CD4-positive, alpha-beta T cell treated with Interleukin-10 for 1 hour (primary cell): ENCODE measurements at regions not wholly inside any gene's neighbourhood (a gene's known extent, or its start where the extent isn't known, plus 50 kb on each side); places are given as distances from the start of the nearest gene placed in this dataset.
"Not testable (repeated sequence)": the region's sequence is repeated elsewhere in the genome, so short reads cannot be mapped to it uniquely, and the experiment has no call there.

ENCODE experiments used
- DNase-seq: peaks from one replicate; pipeline ENCODE4 v3.0.0-alpha.2; 2020

DNA sequence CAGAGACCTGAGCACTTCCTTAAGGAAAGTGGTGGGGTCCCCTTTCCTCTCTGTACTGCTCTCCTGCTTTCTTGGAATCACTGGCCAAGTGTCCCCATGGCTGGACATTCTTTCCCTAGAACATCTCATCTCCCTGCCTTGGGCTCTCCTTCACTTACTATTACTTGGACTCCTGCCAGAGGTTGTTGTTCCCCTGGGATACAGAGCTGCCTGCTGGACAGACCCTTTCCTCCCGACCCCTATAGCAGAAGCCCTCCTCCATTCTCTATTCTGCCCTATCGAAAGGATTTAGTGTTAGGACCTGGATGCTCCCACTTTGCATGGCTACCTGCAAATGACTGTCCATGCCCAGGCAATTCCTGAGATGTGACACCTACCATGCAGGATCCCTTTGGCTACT lies 164.3 kb upstream of the PODXL start:
- DNase-seq, result no peak

DNA sequence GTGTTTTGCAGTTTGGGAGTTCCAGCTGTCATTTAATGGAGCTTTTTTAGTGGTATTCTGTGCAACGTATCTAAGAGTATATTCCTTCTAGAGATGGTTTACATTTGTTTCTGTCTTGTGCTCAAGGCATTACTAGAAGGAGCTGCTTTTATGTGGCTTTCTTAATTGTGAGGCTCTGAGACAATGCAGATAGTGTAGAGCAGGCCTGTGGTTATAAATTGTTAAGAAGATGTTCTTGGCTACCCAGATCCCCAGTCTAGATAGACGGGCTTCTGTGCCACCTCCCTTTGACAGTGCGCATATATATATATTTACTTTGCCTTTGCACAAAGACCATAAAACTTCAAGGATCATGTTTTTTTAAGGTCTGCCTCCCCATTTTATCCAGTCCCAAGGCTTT lies 160.8 kb upstream of the PODXL start:
- DNase-seq, result no peak

- no peak for DNase-seq
Measured at GRCh38 chr7:131699323-131699722, 142.9 kb upstream of the PODXL start.

DNA sequence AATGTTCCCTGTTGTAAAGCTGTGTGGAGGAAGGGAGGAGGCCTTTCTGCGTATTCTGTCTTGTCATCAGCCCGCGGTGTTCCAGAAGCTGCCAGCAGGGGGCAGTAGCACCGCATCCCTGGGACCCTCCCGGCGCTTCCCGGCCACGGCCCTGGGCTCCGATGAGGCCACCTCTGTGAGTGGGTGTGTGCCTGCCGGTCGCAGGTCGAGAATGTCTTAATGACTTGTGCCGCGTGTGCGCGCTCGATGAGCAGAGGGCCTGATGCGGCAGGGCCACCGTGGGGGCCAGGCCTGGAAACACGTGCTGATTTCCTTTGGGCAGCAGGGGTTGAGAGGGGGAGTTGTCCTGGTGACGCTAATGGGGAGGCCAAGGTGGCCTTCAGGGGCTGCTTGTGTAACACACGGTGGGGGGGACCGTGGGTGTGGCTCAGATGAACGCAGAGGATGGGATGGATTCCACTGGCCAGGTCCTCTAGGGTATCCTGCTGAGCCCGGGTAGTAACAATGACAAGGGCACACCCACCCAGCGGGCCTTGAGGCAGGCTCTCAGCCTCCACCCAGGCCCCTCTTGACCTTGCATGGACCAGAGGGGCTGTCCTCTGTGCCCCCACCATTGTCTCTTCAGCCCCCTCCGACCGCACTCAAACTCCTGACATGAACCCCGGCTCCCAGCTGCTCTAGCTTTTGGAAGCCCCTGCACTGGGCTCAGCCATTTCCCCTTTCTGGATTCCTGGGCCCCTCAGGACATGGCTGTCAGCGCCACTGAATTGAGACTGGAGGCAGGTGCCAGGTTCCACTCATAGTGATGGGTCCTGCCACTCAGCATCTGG lies 135.9 kb upstream of the PODXL start:
- peak; percentile 7 for DNase-seq

GRCh38 chr7:131691454-131692130 lies 135.2 kb upstream of the PODXL start:
- no peak for DNase-seq

DNA sequence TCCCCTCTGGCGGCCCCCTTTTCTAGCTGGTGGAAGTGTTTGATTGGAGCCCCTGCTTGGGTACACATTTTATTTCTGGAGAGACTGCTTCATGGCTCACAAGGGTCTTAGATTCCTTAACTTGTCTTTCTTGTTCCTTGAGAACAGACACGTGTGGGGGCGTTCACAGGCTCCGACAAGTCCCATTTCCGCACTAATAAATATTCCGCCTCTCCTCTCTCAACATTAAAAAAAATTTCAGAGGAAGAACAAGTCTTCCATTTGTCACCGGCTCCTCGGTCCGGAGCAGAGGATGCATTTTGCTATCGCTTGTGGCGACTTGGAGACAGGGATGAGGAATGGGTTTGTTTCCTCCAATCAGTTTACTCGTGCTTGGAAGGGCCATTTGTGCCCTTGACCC lies 134.0 kb upstream of the PODXL start:
- DNase-seq, result no peak

- no peak for DNase-seq
Measured at GRCh38 chr7:131689662-131690234, 133.3 kb upstream of the PODXL start.

DNA sequence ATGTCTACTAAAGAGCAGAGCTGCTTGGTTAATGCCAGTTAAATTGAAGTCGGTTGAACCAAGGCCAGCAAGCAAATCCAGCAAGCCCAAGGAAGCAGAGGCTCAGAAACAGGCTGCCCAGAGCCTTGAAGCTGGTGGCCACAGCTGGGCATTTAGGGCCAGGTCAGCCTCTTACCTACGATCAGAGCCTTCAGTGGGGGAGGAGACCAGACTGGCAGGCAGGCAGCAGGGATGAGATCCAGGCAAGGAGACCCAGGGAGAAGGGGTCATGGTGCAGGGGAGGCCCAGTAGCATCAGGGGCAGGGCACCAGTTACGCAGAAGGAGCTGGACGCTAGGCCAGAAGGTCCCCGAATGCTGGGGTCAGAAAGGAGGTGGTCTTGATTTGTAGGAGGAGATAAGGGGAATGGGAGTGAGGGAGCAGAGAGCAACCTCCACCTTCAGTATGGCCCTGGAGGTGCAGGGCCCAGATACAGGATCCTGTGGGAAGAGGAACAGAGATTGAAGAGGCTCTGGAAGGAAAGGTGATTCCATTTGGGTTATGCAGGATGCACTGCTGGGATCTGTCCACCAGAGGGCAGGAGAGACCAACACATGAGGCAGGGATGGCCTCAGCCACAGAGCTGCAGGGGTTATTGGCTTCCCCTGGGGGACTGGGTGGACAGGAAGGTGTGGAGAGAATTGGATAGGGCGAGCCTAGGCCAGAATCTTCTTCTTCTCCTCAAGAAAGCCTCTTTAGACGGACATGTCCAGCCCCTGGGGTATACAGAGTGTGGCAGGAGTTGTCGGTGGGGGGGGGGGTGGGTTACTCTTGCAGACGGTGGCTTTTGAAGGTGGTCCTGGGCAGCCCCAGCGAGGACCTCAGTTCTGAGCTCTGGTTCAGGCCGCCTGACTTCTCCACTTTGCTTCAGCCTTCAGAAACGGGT lies 132.6 kb upstream of the PODXL start:
- peak; percentile 58 for DNase-seq

DNA sequence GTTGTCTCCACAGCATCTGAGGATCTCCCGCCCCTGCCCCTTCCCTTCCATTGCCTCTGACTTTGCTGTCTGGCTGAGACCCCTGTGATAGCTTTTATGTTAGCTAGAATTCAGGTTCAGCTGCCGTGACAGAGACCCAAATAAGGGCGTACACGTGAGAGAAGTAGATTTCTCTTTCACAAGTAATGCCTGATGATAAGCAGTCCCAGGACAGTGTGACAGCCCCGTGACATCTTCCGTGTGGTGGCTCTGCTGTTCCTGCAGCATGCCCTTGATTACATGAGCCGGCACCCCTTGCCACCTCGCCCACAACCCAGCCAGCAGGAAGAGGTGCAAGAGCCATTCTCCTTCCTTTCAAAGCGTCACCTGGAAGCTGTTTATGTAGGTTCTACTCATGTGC lies 130.9 kb upstream of the PODXL start:
- DNase-seq, result no peak

DNA sequence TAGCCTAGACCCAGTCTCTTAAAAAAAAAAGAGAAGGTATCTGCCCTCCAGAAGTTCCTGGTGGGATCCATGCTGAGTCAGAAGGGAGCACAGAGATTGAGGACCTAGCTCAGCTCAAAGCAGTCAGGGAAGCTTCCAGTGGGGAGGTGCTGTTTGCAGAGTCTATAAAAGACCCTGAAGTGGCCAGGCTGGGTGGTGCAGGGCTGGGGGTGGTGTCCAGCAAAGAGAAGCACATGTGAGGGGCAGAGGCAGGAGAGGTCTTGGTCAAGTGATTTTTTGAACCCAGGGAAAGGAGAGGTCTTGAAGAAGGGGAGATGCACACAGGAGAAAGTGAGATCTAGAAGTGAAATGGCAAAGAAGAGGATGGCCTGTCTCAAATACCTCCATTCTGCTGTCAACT lies 130.4 kb upstream of the PODXL start:
- DNase-seq, result no peak

- no peak for DNase-seq
Measured at GRCh38 chr7:131683536-131684125, 127.2 kb upstream of the PODXL start.

DNA sequence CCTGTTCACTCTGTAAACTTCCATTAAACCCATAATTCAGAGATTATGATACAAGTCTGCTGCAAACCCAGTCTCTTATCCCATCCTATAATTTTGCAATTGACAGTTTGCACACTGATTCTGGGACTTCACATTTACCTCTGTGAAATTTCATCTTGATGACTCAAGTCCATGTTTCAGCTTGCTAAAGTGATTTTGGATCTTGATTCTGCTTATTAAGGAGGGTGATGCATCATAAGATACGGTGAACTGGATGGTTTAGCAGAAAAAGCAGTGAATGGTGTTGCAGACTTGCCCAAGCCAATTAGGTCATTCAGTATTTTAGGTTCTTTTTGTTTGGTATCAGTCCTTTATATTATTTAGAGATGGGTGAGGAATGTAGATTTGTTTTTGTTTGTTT lies 125.5 kb upstream of the PODXL start:
- no peak for DNase-seq

DNA sequence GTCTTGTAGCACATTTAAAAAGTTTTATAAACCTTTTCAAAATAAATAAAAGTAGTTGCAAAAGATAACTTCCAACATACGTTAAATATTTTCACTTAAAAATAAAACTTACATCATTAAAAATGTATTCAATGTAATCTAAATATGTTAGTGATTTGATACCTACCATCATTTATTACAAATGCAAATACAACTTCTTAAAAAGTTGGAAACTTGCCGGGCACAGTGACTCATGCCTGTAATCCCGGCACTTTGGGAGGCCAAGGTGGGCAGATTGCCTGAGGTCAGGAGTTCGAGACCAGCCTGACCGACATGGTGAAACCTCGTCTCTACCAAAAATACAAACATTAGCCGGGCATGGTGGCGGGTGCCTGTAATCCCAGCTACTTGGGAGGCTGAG lies 122.6 kb upstream of the PODXL start:
- not testable (repeated sequence) for DNase-seq

DNA sequence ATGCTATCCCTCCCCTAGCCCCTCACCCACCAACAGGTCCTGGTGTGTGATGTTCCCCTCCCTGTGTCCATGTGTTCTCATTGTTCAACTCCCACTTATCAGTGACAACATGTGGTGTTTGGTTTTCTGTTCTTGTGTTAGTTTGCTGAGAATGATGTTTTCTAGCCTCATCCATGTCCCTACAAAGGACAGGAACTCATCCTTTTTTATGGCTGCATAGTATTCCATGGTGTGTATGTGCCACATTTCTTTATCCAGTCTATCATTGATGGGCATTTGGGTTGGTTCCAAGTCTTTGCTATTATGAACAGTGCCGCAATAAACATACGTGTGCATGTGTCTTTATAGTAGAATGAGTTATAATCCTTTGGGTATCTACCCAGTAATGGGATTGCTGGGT lies 120.4 kb upstream of the PODXL start:
- not testable (repeated sequence) for DNase-seq

DNA sequence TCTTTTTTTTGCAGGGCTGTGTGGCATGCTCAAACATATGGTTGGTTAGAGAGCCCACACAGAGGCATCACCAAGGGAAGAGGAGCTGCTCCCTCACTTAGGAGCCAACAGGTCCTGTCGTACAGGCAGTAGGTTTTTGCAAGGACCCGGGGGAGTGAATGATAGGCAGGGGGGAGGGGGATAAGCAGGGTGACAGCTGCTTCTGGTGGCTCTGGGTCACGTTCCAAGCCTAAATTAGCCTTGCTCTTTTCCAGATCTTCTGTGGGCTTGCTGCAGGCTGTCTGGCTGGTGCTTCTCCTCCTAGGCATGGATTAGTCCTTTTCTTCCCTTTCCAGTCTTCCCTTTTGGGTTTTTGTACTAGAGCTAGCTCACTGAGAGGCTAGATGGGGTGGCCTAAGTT lies 117.7 kb upstream of the PODXL start:
- no peak for DNase-seq

- no peak for DNase-seq
Measured at GRCh38 chr7:131673576-131673975, 117.1 kb upstream of the PODXL start.

DNA sequence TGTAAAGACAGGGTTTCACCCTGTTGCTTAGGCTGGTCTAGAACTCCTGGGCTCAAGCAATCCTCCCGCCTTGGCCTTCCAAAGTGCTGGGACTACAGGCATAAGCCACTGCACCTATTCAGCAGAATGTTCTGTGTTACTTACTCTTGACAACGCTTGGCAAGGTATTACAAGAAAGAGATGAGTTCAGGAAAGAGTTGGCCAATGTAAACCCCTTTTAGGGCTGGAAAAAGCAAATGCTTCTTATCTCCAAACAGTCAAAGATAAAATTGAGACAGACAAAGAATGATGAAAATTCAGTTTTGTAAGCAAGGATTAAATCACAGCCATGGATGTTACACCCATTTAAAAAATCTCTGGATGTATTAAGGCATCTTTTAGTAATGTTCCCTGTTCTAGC lies 114.0 kb upstream of the PODXL start:
- DNase-seq, result no peak

GRCh38 chr7:131667699-131668098 lies 111.3 kb upstream of the PODXL start:
- no peak for DNase-seq

- DNase-seq, result no peak
Measured at GRCh38 chr7:131665021-131665420, 108.6 kb upstream of the PODXL start.

DNA sequence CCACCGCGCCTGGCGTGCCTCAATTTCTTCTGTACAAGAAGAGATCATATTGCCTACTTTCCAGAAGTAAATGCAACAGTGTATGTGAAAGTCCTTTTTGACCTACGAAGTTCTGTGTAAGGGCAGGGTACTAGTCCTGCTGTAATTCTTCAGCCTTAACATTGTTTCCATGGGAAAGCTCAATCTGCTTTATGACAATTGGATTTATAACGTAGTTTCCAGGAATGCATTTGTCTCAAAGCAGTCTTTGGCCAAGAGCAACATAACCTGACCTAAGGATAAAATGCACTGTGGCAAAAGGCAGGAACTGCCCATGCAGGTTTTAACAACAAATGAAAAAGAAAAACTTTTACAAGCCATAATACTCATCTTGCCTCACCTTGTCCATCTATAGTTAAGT lies 108.1 kb upstream of the PODXL start:
- no peak for DNase-seq

DNA sequence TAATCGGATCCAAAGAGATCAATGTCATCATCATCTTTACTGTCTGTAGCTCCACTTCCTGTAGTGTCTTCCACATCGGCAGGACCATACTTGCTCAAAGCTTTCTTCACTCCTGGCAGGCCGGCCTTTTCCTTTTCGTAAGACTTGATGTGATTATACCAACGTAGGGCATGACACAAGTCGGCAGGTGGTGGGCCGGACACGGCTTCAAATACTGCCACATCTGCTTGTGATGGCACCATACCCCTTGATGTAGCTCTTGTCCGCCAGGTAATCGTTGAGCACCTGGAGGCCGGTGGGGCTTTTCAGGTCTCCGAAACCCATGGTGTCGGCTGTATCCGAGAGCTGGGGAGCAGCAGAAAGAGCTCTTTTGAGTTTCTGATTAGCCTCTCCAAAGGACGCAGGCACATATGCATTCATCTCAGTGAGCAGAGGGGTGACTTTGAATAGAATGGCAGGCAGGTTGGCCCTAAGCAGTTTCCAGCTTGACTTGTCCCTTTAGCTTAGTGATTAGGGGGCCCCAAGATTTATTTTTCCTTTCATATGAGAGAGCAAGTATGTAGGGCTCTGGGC lies 106.0 kb upstream of the PODXL start:
- DNase-seq, result not testable (repeated sequence)

- DNase-seq, result no peak
Measured at GRCh38 chr7:131657881-131658280, 101.5 kb upstream of the PODXL start.
